HepG2 (cell line): ENCODE measurements at regions not wholly inside any gene's neighbourhood (a gene's known extent, or its start where the extent isn't known, plus 50 kb on each side); places are given as distances from the start of the nearest gene placed in this dataset.

ENCODE experiments used
- ATAC-seq: fragments of 200-7000 bp; cut with Tn5 transposase; 3 replicates; pipeline ENCODE4 v1.9.1; 2020; ENCODE audit warnings: mild to moderate bottlenecking, moderate library complexity
- BruUV-seq: library from RNA; stranded (reverse); fragments of 400-500 nt; replicated peaks from 2 replicates; lab custom pipeline; 2021; lab: Mats Ljungman, UMichigan
- CTCF ChIA-PET: fragments of 300-600 bp; formaldehyde crosslinking; extraction: SDS; loops from one replicate; lab custom pipeline; 2021; ENCODE audit warnings: low total read pairs, inconsistent platforms, low intra/inter-chr PET ratio; lab: Yijun Ruan, JAX
- POLR2A ChIA-PET: fragments of 350-600 bp; sonication (Branson Sonifier 250); formaldehyde crosslinking; loops from one replicate; lab custom pipeline; 2020; ENCODE audit warnings: antibody characterized with exemption, inconsistent platforms; lab: Yijun Ruan, JAX
- DNase-seq: peaks from one replicate; pipeline ENCODE4 v3.0.0-alpha.2; 2015; ENCODE audit warnings: low spot score
- FAIRE-seq: peaks from 3 replicates; lab custom pipeline; 2011; peaks lifted over from hg19 to GRCh38; lab: Jason Lieb, UNC
- H2AFZ ChIP-seq: one replicate; pipeline ENCODE4 v1.6.1; 2011; ENCODE audit warnings: low read length, inconsistent platforms
- H3K27ac ChIP-seq: fragments of 300-600 bp; 3 replicates; pipeline ENCODE4 v1.8.0; 2011; ENCODE audit warnings: mixed run types, mild to moderate bottlenecking, mixed read lengths, low read length, inconsistent platforms; ENCODE audit not compliant: insufficient read depth; ENCODE audit errors: extremely low read length
- H3K27me3 ChIP-seq, 2 experiments: fragments of 200-600 bp in 1 of 2; 2 replicates in 1 of 2; 3 replicates in 1 of 2; pipeline versions ENCODE4 v1.6.0 to v1.8.0; 2011; ENCODE audit warnings: low read length in 2 of 2, mild to moderate bottlenecking in 2 of 2, moderate library complexity in 2 of 2, inconsistent platforms in 1 of 2; ENCODE audit not compliant: insufficient read depth in 2 of 2, control insufficient read depth in 1 of 2
- H3K36me3 ChIP-seq, 2 experiments: fragments of 200-600 bp in 1 of 2; replicated peaks in 1 of 2; 2 replicates in 1 of 2; 3 replicates in 1 of 2; pipeline versions ENCODE4 v1.5.1 to v1.8.0; 2011; ENCODE audit warnings: low read length in 2 of 2, inconsistent platforms in 1 of 2; ENCODE audit not compliant: insufficient read depth in 2 of 2, control insufficient read depth in 1 of 2
- H3K4me1 ChIP-seq: 2 replicates; pipeline ENCODE4 v1.5.1; 2012; ENCODE audit warnings: low read length, inconsistent platforms; ENCODE audit not compliant: insufficient read depth
- H3K4me2 ChIP-seq: 2 replicates; pipeline ENCODE4 v1.6.0; 2011; ENCODE audit warnings: low read depth, low read length, inconsistent platforms
- H3K4me3 ChIP-seq, 3 experiments: fragments of 200-600 bp in 1 of 3; sonication (generic), shearing (Covaris generic) in 1 of 3; replicated peaks in 1 of 3; 2 replicates each; pipeline ENCODE4 v1.5.1; 2011 to 2016; ENCODE audit warnings: low read length in 3 of 3, inconsistent platforms in 2 of 3, low read depth in 2 of 3, mild to moderate bottlenecking in 2 of 3, control low read depth in 1 of 3, mixed read lengths in 1 of 3; ENCODE audit not compliant: insufficient read depth in 1 of 3
- H3K79me2 ChIP-seq: one replicate; pipeline ENCODE4 v1.6.1; 2011; ENCODE audit warnings: low read length, inconsistent platforms; ENCODE audit not compliant: insufficient read depth
- H3K9ac ChIP-seq: 2 replicates; pipeline ENCODE4 v1.6.0; 2011; ENCODE audit warnings: mild to moderate bottlenecking, low read depth, low read length, inconsistent platforms; ENCODE audit not compliant: insufficient read depth
- H3K9me3 ChIP-seq: 2 replicates; pipeline ENCODE4 v1.5.1; 2012; ENCODE audit warnings: mild to moderate bottlenecking, low read length
- H4K20me1 ChIP-seq: 2 replicates; pipeline ENCODE4 v1.6.0; 2011; ENCODE audit warnings: inconsistent platforms, mild to moderate bottlenecking, low read length, moderate library complexity; ENCODE audit not compliant: insufficient read depth
- NCOA1 ChIP-seq: sonication (generic); formaldehyde crosslinking; IDR thresholded peaks from 2 replicates; pipeline ENCODE4 v1.9.0; 2021; ENCODE audit warnings: missing genetic modification reagents
- ZBTB21 ChIP-seq: sonication (generic); formaldehyde crosslinking; IDR thresholded peaks from 2 replicates; pipeline ENCODE4 v1.4.0; 2020; ENCODE audit warnings: missing genetic modification reagents
- ZKSCAN5 ChIP-seq: sonication (generic); formaldehyde crosslinking; IDR thresholded peaks from 2 replicates; pipeline ENCODE4 v1.5.1; 2020; ENCODE audit warnings: mild to moderate bottlenecking, missing genetic modification reagents
- ZMYM4 ChIP-seq: sonication (generic); formaldehyde crosslinking; IDR thresholded peaks from 2 replicates; pipeline ENCODE4 v1.8.1; 2023; ENCODE audit warnings: mild to moderate bottlenecking, missing genetic modification reagents
- ZNF143 ChIP-seq: sonication (generic); formaldehyde crosslinking; IDR thresholded peaks from 2 replicates; pipeline ENCODE4 v1.4.0; 2020; ENCODE audit warnings: missing genetic modification reagents
- ZSCAN12 ChIP-seq: sonication (generic); formaldehyde crosslinking; IDR thresholded peaks from 2 replicates; pipeline ENCODE4 v1.9.0; 2021; ENCODE audit warnings: mild to moderate bottlenecking, missing genetic modification reagents
- WGBS: methylation state at CpG from one replicate; pipeline ENCODE4 v1.1.6; 2017; ENCODE audit warnings: low lambda C conversion rate; 5-methylcytosine and 5-hydroxymethylcytosine counted together
- in situ Hi-C: cut with HindIII; loops from 2 replicates; pipeline ENCODE4 v1.10.0; 2017; ENCODE audit warnings: low pct_unique_long_range_greater_than_20kb; ENCODE audit not compliant: extremely low pct_ligation_motif_present
- intact Hi-C: fragments of 100-400 bp; cut with micrococcal nuclease; formaldehyde crosslinking; loops from one replicate; pipeline ENCODE4 v1.10.0; 2022; ENCODE audit not compliant: unreplicated experiment
- TF ChIP-seq, protein P1 (sequence below): sonication (generic); formaldehyde crosslinking; IDR thresholded peaks from 2 replicates; pipeline ENCODE4 v1.5.0; 2020; ENCODE audit warnings: missing genetic modification reagents
- TF ChIP-seq, protein P2 (sequence below): sonication (generic); formaldehyde crosslinking; IDR thresholded peaks from 2 replicates; pipeline ENCODE4 v1.8.1; 2023; ENCODE audit warnings: mild to moderate bottlenecking, missing genetic modification reagents
- TF ChIP-seq, protein P3 (sequence below): sonication (generic); formaldehyde crosslinking; IDR thresholded peaks from 2 replicates; pipeline ENCODE4 v1.4.0; 2020; ENCODE audit warnings: low read depth, missing genetic modification reagents

DNA sequence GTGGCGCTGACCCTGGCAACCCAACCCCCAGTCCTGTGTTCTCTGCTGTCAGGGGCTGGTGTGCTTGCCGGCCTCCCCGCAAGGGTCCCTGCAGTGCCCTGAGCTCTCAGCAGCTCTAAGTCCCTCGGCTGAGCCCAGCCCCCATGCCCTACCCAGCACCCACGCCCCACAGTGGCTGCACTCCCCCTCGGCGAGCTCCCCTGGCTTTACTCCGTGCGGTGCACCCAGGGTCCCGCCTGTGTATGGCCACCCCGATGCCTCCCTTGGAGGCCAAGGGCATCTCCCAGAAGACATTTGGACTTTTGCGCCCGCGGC, 72.5 kb upstream of the SHISAL1 start (continued):
- TF ChIP-seq ZSCAN12 = no peak

DNA sequence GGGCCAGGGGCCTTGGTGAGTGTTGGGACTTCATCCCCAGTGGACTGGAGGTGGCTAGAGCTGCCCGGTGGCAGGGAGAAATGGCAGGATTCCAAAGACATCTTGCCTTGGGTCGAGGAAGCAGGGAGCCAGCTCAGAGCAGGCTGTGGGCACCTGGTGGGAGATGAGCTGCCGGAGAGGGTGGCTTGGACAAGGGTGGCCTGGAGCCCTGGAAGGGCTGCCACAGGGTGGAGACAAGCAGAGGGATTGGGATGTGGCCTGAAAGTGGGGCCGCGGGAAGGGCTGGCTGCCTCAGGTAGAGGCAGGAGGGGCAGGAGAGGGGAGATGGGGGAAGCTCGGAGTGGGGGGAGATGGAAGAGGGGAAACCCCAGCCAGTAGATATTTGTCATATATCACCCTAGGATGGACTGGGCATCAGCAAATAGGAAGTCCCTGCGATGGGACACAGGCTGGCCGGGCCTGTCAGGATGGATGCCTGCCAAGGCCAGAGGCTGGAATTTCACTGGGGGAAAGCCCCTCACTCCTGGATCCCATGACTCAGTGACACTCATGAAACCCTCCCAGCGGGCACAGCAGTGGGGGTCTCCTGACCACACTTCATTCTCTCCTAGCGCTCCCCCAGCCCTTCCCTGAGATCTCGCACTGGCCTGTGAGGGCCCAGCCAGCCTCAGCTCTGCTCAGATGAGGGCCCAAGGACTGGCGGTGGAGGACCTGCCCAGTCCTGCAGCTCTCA, 72.0 kb upstream of the SHISAL1 start:
- in situ Hi-C loops = no loop called here
- no peaks in the 10 kb centered on the region for H3K79me2 ChIP-seq
- CTCF ChIA-PET = no interaction called here
- no peak overlapping the region for H3K27ac ChIP-seq
- TF ChIP-seq ZNF143 (no peak), ZMYM4 (CRISPR knock-in tag) (no peak)
- no peak for ATAC-seq
- no peaks in the 10 kb centered on the region for H3K36me3 ChIP-seq
- no peak overlapping the region for H3K4me3 ChIP-seq
- H2AFZ ChIP-seq = no peak overlapping the region
- peaks cover 10 to 63% of the 10 kb centered on the region in 2 experiments for H3K27me3 ChIP-seq
- H3K4me1 ChIP-seq = peaks cover 13% of the 10 kb centered on the region
- DNase-seq = no peak
- H3K9ac ChIP-seq = no peak overlapping the region
- intact Hi-C loops = no loop called here
- FAIRE-seq = no peak
- WGBS = 16% methylated on average over 6 of the region's 12 CpGs
- no peaks in the 10 kb centered on the region for H4K20me1 ChIP-seq
- H3K4me2 ChIP-seq = no peak overlapping the region
- no peaks in the 10 kb centered on the region for H3K9me3 ChIP-seq
- BruUV-seq = no TSS peak
- POLR2A ChIA-PET = no interaction called here

DNA sequence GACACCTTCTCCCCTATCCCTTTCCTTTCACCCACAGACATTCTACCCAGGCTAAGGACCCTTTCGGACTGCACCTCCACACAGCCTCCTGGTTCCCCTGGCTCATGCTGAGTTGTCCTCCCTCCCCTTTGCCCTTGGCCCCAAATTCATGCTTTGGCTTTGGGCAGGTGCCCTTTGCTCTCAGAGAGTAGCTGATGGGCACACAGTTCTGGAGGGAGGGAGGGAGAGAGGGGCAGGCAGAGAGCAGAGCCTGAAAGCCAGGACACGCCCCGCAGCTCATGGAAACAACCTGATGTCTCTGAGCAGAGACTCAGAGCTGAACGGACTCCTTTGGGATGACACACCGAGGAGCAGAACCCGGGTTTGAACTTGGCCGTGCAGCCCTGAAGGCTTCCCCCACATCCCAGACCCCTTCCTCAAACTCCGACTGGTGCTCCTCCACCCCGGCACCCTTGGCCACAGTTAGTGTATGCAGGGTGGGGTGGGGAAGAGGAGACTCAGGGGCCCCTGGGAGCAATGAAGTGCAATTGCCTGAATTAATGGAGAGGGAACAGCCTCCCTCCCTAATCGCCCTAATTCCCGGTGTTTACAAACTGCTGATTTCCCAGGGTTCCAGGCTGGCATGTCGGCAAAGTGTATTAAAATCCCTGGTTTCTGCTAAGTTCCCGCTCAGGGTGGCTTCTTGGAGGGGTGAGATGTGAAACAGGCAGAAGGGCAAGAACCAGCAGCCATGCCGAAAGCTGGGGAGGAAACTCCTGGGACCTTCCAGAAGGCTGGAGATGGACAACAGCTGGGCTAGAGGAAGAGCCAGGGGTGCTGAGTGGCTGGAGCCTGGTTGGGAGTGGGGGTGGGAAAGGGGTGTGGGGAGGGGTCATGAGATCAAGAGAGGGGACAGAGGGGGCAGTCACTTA, 71.2 kb upstream of the SHISAL1 start:
- H3K27ac ChIP-seq = no peak overlapping the region
- 37% methylated on average over 10 of the region's 14 CpGs for WGBS
- TF ChIP-seq NCOA1 (CRISPR knock-in tag) = no peak
- TF ChIP-seq, protein P1, sequence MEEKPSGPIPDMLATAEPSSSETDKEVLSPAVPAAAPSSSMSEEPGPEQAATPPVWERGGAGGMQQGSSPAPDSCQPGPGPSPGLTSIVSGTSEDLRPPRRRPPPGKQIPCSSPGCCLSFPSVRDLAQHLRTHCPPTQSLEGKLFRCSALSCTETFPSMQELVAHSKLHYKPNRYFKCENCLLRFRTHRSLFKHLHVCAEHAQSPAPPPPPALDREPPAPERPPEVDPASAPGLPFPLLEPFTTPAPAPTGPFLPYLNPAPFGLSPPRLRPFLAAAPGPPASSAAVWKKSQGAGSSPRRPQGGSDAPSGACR = no peak
- TF ChIP-seq, protein P2, sequence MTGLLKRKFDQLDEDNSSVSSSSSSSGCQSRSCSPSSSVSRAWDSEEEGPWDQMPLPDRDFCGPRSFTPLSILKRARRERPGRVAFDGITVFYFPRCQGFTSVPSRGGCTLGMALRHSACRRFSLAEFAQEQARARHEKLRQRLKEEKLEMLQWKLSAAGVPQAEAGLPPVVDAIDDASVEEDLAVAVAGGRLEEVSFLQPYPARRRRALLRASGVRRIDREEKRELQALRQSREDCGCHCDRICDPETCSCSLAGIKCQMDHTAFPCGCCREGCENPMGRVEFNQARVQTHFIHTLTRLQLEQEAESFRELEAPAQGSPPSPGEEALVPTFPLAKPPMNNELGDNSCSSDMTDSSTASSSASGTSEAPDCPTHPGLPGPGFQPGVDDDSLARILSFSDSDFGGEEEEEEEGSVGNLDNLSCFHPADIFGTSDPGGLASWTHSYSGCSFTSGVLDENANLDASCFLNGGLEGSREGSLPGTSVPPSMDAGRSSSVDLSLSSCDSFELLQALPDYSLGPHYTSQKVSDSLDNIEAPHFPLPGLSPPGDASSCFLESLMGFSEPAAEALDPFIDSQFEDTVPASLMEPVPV (CRISPR knock-in tag) = no peak
- TF ChIP-seq, protein P3, sequence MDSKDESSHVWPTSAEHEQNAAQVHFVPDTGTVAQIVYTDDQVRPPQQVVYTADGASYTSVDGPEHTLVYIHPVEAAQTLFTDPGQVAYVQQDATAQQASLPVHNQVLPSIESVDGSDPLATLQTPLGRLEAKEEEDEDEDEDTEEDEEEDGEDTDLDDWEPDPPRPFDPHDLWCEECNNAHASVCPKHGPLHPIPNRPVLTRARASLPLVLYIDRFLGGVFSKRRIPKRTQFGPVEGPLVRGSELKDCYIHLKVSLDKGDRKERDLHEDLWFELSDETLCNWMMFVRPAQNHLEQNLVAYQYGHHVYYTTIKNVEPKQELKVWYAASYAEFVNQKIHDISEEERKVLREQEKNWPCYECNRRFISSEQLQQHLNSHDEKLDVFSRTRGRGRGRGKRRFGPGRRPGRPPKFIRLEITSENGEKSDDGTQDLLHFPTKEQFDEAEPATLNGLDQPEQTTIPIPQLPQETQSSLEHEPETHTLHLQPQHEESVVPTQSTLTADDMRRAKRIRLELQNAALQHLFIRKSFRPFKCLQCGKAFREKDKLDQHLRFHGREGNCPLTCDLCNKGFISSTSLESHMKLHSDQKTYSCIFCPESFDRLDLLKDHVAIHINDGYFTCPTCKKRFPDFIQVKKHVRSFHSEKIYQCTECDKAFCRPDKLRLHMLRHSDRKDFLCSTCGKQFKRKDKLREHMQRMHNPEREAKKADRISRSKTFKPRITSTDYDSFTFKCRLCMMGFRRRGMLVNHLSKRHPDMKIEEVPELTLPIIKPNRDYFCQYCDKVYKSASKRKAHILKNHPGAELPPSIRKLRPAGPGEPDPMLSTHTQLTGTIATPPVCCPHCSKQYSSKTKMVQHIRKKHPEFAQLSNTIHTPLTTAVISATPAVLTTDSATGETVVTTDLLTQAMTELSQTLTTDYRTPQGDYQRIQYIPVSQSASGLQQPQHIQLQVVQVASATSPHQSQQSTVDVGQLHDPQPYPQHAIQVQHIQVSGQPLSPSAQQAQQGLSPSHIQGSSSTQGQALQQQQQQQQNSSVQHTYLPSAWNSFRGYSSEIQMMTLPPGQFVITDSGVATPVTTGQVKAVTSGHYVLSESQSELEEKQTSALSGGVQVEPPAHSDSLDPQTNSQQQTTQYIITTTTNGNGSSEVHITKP (CRISPR knock-in tag) = no peak
- TF ChIP-seq ZKSCAN5 (CRISPR knock-in tag) = no peak
- no peak for TF ChIP-seq ZBTB21 (CRISPR knock-in tag)

More for the DNA sequence above, 71.2 kb upstream of the SHISAL1 start:
- ATAC-seq (no peak), DNase-seq (no peak), FAIRE-seq (no peak)
- H2AFZ ChIP-seq = no peak overlapping the region
- no peak overlapping the region for H3K4me2 ChIP-seq
- no peaks in the 10 kb centered on the region for H4K20me1 ChIP-seq
- ChIA-PET CTCF (no interaction called here), POLR2A (no interaction called here)
- H3K4me3 ChIP-seq = no peak overlapping the region
- no peaks in the 10 kb centered on the region for H3K9me3 ChIP-seq
- H3K36me3 ChIP-seq = no peaks in the 10 kb centered on the region
- BruUV-seq = no TSS peak
- intact Hi-C loops = no loop called here
- in situ Hi-C loops = no loop called here
- peaks cover 10 to 61% of the 10 kb centered on the region in 2 experiments for H3K27me3 ChIP-seq
- no peak overlapping the region for H3K9ac ChIP-seq
- H3K79me2 ChIP-seq = no peaks in the 10 kb centered on the region
- H3K4me1 ChIP-seq = peaks cover 13% of the 10 kb centered on the region
